GM19467 (cell line): ENCODE measurements at regions not wholly inside any gene's neighbourhood (a gene's known extent, or its start where the extent isn't known, plus 50 kb on each side); places are given as distances from the start of the nearest gene placed in this dataset.

Source experiments
- ATAC-seq: cut with Tn5 transposase; IDR thresholded peaks from one replicate; pipeline ENCODE4 v1.9.1; 2021; ENCODE audit warnings: mild to moderate bottlenecking, moderate library complexity; ENCODE audit not compliant: unreplicated experiment

DNA sequence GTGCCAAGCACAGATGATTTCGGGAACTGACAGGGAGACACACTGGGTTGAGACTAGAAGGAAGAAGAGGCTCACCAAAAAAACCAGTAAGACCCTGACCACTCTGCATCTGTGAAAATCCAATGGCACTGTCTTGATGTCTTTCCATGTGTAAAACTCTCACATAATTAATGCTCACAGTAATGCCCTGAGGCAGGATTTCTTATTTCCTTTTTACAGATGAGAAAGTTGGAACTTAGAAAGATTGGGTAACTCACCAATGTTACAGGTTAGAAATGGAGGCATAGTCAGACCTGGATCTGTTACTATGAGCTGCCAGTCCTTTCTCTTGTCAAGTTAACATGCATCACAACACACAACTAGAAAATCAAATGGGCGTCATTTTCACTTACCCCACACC, 151.0 kb upstream of the MCHR2 start:
- ATAC-seq: no peak

DNA sequence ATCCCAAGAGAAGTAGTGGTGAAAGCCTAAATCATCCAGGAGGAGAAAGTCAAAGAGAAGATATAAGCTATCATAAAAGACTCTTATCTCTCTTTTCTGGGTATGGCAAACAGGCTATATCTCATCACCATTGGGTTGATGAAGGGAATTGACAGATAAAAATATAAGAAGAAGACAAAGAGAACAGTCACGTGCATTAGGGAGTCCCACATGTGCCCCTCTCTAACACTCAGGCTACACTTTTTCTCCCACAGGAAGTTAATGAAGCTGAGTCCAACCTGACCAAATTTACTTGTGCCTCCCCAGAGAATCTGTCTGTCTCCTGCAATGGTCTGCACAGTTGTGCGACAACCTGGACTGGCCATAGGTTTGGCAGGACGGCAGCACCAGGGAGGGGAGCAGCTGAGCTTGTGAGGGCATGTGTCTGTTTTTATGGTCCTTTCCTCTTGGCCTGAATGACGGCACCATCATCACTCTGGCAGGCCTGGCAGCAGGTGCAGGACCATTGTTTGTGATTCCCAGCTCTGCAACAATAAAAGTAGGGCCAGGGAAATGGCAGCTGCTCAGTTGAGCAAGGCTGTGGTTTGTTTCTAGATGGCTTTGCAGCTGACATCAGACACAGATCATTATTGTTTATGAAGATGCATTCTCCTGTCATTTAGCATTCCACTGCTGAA, 144.5 kb upstream of the MCHR2 start:
- ATAC-seq: no peak

DNA sequence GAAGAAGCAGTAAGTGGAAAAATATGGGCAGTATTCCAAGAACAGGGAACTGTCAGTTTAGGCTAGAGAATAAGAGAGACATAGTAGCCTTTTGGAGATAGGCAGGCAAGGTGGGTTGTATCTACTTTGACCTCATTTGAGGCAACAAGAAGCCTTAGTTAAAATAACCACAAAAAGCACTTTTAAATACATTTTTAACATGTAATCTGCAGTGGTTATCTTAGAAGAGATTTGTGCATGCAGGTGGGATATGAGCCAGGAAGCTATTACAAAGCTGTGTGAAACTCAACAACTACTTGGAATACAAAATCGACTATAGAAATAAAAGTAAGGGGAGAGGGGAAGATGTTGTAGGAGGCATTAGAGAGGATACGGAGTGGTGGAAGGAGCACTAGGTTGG, 143.7 kb upstream of the MCHR2 start:
- no peak for ATAC-seq

DNA sequence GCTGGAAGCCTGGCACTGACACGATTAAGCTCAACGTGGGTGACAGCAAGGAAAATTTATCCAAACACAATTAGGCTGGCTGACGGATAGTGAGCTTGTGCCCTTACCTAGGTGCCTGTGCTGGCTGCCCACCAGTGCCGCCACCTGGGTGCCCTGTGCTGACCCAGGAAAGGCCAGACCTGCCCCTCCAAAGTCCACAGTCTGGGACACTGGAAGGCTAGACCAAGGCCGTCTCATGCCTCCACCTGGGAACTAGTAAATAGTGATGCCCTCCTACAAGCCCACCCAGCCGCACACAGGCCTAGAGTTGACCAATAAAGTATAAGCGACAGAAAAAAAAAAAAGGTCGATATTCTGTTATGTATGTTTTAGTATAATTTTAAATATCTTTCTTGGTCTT, 142.6 kb upstream of the MCHR2 start:
- no peak for ATAC-seq

DNA sequence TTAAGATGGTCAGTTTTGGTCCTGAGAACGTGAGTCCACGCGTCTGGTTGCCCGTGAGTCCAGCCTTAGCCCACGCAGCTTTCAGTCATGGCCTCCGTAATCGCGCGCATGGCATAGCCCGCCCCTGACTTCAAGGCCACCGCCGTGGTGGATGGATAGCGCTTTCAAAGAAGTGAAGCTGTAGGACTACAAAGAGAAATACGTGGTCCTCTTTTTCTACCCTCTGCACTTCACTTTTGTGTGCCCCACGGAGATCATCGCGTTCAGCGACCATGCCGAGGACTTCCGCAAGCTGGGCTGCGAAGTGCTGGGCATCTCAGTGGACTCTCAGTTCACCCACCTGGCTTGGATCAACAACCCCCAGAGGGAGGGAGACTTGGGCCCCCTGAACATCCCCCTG, 142.0 kb upstream of the MCHR2 start:
- no peak for ATAC-seq

DNA sequence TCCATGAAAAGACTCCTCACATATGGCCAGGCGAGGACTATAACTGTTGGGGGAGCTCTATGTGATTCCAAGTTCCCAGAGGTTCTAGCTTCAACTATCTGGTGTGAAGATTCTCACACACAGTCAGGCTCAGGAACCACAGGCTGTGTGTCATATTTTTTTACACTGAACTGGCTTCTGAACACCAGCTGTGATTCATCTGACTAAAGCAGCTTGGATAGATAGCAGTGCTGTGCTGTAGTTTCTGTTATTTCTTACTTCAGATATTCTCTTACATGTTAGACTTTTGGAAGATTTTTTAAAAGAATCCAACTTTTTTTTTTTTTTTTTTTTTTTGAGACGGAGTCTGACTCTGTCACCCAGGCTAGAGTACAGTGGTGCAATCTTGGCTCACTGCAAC, 140.7 kb upstream of the MCHR2 start:
- no peak for ATAC-seq

DNA sequence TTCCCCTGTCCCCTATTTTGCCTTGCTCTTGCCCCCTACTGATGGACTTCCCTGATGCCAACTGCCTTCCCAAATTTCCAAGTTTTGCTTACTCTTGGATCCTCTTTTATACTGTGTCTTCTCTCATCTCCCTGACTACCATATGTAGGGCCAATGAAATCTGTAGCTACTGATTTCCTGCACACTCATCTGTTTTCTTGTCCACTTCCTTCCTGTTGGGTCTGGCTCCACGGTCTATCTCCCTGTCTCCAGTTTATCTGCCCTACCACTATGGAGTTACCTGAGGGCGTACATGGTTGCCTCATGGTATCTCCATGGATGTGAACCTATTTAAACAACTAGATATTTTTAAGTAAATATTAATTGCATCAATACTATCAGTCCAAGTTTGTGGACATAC, 140.3 kb upstream of the MCHR2 start:
- no peak for ATAC-seq

DNA sequence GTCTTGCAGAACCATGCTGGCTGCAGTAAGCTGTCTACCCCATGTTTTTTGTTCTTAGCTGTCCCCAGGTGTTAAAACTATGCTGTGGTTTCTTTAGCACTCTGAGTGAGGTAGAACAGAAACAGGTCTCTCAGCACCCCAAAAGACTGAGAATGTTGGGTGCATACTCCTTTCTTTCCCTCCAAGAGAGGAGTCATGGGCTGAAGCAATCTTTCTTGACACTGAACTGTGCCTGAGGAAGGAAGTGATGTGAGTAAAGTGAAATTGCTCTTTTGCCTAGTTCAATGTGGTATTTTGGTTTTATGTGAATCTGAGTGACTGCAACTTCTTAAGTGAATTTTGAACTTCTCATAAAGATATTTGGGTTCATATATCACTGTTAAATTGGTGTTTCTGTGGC, 138.0 kb upstream of the MCHR2 start:
- ATAC-seq: no peak

DNA sequence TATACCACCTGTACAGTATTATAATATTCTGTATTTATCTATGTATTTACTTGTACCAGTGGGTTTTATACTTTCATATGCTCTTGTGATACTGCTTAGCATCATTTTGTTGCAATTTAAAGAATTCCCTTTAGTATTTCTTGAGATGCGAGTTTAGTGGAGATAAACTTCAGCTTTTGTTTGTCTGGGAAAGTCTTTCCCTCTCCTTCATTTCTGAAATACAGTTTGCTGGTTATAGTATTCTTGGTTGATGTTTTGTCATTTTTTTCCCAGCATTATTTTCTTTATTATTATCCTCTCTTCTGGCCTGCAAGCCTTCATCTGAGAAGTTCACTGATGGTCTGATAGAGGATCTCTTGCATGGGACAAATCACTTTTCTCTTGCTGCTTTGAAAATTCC, 136.6 kb upstream of the MCHR2 start:
- no peak for ATAC-seq

DNA sequence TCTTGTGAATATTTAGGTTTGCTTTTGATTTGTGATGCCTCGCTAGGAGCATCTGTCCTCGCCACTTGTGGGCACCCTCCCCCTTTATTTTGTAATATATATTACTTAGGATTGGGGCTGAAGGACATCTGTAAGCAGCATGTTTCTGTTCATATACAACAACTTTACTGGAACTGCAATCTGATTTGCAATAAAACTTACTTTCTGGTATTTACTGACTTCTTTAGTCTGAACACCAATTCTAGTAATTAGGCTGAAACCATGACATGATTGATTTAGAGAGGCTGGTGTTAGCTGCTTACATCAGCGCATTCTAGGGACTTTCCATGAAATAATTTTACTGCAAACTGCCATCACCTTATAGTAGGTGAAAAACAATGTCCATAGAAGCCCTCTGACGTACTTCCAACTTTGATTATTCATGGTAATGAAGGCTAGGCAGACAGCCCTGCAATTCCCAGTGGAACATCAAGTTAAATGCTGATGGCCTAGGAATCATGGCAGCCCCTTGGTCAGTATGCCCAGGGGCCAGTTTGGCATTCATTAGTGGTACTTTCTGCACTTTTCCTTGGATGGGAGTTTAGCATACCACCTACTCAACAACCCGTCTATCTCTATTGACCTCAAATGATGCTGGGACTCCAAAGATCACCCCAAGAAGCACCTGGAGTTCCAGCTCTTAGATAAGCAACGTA, 132.9 kb upstream of the MCHR2 start:
- no peak for ATAC-seq

DNA sequence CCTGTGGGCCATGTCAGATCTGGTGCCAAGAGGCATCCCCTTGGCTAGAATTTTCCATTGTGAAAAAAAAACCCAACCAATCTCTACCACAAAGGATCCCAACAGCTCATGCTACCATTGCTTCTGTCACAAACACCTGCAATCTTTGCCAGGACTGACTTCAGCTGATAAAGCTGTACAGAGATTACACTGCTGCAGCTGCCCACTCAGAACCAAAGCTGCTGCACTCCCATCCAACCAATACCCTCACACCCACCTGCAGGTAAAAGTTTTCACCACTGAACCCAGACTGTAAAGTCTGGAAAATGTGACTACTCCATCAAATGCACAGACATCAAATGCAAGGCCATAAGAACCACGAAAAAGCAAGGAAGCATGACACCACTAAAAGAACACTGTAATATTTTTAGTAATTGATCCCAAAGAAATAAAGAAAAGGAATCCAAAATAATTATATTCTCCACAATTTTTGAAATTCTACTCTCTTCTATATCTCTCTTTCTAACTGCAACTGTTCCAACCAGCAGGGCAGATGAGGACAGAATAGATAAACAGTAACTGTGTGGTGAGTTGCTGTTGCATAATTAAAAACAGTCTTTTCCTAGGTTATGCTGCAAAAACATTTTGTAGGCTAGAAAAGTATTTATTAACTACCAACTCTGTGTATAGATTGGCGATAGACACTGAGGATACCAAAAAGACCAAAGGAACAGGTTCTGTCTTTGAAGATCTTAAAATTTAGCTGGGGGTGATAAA, 128.0 kb upstream of the MCHR2 start:
- ATAC-seq: no peak

DNA sequence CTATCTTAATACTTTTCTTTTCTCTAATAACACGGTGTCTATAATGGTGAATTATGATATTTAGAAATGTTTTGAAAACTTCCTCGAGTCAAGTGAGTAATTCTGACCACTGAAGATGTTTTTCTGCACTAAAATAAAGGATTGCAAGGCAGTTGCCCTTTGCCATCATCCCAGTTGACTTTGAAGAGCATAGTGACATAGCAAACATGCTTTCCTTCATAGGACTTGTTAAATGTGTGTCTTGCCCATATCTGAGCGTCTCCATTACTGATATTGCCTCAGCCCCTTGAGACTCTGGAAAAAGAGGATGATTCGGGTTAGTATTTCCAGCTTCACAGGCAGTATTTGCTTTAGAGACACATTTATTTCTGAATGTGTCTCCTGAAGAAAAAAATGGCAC, 125.2 kb upstream of the MCHR2 start:
- ATAC-seq: no peak

DNA sequence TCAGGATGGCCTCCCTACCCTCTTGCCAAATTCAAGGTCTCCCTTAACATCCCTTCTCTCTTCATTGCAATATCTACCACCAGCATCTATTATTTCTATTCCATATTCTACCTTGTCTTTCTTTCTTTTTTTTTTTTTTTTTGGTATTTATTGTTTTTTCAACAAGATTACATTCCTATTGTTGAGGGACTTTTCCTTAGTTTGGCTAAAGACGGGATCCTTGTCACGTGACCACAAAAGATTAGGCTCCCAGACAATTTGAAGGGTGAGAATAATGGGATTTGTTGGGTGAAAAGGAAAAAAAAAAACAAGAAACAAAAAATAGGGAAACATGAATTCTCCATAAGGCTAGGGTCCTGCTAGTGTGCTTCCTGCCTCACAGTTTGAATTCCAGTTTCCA, 124.3 kb upstream of the MCHR2 start:
- ATAC-seq: no peak

DNA sequence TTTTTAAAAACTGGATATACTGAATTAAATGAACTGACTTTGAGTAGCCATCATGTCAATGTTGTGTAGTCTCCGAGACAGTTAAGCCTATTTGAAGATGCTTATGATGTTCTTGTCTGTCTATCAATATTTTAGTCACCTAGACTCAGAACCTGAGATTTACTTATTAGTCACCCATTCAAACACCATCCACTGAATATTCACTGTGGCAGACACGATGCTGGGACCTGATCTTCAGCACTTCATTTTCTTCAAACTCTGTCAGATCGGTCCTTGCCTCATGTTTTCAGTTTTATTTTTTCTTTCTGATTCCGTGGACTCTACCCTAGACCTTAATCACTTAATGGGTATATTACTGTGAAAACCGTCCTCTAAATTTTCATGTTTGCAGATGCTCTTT, 123.7 kb upstream of the MCHR2 start:
- no peak for ATAC-seq

DNA sequence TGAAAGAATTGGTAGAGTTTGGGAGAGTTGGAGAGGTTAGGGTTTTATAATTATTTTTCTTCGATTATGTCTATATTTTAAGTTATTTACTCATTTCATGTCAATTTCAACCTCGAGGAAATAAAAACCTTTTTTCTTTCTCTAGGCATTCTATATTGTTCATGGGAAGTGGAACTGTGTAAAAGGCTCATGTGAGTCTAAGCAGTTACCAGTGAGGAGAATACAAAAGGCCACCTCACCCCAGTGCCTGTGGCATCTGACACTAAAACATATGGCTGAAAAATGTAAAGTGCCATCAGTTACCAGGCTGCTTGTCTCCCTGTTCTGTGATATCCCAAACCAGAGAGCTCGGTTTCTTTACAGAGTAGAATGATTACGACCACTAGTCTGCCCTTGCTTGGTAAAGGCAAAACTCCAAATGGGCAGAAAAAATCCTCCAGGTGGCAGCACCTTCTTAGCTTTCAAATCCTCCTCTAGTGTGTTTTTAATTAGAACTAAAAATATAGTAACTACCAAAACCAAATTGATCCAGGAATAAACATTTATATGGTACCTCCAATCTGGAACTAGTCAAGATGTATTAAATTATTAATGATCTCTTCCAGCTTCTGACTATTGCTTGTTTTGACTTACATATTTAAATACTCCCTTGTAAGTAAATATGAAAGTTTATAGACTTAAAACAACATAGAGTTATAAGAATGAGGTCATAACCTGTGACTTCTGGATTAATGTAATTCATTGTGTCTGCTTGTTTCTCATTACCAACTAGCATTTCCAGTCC, 122.6 kb upstream of the MCHR2 start:
- no peak for ATAC-seq

DNA sequence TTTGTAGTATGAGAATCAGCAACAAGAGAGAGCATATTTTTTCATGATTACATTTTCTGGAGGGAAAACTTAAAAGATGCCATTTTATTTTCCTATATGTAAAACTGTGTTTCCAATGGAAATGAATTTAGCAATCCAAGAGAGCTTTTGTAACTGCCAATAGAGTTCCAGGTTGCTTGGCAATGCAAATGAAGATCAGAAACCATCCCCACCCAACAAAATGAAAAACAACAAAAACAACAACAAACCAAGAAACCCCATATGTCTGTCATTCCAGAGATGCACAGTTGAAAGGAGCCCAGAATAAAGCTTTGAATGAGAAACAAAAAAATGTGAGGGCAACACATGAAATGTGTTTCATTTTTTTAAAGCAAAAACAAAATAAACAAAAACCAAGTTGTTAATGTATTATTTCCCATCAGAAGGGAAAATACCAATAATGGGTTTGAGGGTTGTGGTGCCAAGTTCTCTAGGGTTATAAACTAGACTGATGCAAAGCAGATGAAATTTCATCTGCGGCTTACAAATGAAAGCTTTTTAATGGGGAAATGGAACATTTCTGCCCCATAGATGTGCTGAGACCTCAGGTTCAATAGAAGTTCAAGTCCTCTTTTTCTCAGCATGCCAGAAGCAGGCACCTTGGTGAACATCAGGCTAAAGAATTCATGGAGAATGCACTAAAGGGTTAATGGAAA, 121.5 kb upstream of the MCHR2 start:
- ATAC-seq: no peak

DNA sequence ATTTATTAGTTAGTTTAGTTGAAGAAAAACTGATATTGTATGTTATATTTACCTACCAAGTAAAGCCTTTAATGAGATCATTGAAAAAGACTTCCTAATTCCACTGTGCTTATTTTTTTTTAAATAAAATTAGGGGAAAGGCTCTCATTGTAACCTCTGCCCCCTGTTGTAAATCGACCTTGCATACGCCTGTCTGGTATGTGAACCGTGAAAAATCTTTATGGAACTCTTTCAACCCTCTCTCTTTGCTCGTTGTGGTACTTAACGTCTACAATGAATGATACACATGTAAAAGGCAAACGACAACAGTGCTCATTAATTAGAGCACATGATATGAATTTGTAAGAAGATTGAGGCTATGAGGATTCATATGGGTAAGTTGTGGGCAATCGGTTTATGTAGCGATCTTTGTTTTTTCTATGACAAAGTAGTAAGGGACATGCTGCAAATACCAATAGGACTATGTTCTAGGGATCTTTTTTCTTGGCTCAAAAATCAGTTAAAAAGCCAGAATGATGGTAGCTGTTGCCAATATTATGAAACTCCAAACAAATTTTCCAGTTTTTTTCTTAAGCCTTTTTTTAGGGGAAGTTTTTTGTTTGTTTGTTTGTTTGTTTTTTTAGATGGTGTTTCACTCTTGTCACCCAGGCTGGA, 119.0 kb upstream of the MCHR2 start:
- ATAC-seq: no peak

DNA sequence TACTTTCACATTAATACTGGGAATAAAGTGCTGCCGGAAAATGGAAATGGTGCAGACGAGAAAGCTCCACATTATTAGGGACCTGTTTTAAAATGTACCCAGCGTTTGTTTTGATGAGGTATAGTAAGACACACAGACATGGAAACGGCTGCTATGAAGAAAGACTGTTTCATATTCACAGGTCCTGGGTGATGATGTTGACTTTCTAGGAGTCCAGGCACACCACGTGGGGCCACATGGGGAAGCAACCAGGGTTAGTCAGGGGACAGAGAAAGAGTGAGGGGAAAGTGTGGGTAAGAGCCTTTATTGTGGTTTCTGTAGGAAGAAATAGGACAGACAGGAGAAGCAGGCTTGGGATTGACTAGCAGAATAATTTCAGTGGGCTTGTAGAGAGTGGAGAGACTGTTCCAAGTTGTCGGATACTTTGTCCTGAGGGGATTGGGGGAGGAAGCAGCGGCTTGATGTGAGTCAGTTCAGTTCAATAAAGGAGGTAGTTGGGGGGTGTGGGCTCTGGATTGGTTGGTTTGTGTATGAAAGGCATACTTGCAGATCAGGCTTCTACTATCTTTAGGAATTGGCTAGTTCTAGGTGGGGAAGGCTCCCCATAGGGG, 112.0 kb upstream of the MCHR2 start:
- no peak for ATAC-seq

DNA sequence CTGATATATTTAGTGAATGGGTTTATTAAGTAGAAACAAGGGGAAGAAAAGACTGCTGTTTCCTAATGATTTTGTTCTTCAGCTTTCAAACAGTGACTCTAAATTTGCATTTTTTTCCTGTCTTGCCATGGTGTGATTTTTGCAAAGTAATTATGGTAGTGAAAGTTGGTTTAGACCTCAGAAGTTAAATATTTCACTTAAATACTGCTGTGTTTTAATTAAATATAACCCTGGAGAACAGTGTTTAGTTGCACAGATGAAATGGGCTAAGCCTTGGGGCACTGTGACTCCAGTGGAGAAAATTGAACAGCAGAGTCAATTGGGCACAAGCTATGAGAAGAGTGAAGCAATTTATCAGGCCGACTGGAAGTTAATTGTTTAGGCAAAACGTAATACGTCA, 111.1 kb upstream of the MCHR2 start:
- ATAC-seq: peak; percentile 54

DNA sequence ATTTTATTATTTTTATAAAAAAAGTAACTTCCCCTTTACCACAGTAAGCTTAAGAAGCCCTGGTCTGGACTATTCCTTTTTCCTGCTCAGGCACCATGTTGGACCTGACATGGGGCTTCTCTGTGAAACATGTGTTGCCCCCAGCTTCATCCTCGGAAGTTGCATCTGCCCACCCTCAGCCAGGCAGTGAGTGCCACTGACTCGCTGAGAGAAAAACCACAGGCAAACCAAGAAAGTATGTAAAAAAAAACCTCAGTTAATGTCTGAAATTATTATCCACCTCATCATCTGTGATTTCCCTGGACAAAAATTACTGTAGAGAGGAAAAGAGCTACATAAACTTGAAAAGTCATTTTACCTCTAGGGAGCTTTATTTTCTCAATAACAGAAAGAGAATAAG, 109.9 kb upstream of the MCHR2 start:
- no peak for ATAC-seq
